NCI-H1105 treated with DMSO at 0.1 percent for 48 hours (cell line): ENCODE measurements at regions not wholly inside any gene's neighbourhood (a gene's known extent, or its start where the extent isn't known, plus 50 kb on each side); places are given as distances from the start of the nearest gene placed in this dataset.

Experiments used
- DNase-seq: peaks from one replicate; lab custom pipeline; 2025; lab: John Stamatoyannopoulos, UW

DNA sequence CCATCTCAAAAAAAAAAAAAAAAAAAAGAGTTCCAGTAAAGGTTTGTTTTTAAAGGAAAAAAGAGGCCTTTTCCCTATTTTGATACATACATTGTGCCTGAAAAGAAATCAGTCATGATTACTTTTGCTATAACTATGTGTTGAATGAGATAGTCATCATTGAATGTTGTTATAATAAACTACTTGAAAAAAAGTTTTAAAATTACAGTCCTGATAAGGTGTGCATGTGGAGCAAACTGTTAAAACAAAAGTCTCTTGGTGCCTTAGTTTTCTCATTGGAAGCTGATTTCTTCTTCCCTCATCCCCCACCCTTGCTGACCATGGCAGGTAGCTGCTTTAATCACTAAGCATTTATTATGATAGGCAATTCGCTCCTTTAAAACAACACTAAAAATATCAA is 172.3 kb upstream of the TBCA start:
- DNase-seq = no peak

DNA sequence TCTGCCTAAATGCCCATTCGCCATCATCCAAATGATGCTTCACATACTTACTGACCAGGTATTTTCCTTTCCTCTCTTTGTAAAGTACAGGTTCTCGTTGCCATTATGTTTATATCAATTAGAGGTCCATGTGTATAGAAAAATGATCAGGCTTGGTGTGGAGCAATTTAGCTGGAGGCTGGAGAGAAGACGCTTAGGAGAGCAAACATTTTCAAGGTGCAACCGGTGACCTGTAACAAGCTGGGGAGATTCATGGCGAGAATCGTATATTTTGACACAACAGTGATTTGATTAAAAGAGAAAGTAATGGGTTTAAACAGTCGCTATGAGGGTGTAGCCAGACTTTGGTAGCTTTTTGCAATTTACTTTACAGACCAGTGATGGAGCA is 170.9 kb upstream of the TBCA start:
- no peak for DNase-seq

- DNase-seq = peak; percentile 68
Measured at GRCh38 chr5:77946381-77947040, 170.4 kb upstream of the TBCA start.

DNA sequence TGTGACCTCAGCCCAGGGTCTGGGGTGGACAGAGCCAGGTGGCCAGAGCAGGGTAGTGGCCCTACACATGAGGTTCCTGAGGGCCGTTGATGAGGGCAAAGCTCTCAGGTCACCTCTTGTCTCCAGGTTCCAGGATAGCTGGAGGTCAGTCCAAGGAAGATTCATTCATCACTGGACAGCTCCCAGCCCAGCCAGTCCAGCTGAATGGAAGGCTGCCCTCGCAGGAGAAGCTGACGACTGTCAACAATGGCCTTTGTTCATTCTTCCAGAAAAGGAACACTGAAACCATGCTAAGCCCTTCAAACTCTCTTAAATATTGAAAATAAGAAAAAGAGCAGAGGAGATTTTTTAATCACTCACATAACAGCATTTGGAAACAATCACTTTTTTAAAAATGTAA is 169.7 kb upstream of the TBCA start:
- no peak for DNase-seq

DNA sequence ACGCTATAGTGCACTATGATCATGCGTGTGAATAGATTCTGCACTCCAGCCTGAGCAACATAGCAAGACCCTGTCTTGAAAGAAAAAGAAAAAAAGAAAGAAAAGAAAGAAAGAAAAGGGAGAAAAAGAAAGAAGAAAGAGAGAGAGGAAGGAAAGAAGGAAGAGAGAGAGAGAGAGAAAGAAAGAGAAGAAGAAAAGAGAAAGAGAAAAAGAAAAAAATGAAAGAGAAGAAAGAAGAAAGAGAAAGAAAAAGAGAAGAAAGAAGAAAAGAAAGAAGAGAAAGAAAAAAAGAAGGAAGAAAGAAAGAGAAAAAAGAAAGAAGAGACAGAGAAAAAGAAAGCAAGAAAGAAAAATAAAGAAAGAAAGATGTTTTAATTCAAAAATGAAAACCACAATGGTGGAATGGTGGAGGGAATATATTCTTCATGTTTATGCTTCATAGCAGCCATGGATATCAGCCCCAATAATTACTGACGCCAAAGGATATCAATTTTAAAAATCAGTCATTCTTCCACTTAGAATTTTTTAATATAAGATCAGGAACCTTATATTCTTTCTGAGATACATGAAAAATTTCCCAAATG is 168.7 kb upstream of the TBCA start:
- DNase-seq = no peak

GRCh38 chr5:77943851-77944250 is 167.7 kb upstream of the TBCA start:
- no peak for DNase-seq

DNA sequence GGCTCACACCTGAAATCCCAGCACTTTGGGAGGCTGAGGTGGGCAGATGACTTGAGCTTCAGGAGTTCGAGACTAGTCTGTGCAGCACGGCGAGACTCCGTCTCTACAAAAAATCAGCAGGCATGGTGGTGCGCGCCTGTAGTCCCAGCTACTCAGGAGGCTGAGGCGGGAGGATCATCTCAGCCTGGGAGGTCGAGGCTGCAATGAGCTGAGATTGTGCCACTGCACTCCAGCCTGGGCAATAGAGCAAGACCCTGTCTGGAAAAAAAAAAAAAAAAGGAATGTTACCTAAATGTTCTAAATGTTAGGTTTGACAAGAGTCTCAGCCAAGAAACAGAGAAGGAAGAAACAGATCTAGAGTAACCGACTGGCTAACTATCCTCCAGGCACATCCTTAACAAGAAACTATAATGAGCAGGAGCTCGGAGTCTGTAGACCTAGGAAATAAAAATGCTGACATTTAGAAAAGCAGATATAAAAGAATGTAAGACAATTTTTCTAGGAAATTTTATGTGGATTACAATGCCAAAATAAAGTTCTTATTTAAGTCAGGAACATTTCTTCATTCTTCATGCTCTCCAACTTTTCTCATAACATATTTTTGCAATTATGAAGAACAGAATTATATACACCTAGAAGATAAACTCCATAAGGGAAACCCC is 166.6 kb upstream of the TBCA start:
- no peak for DNase-seq

GRCh38 chr5:77937015-77937908 is 161.1 kb upstream of the TBCA start:
- no peak for DNase-seq

GRCh38 chr5:77936365-77936693 is 160.2 kb upstream of the TBCA start:
- no peak for DNase-seq

GRCh38 chr5:77935506-77936364 is 159.6 kb upstream of the TBCA start:
- DNase-seq = no peak

- DNase-seq = no peak
Measured at GRCh38 chr5:77928776-77929300, 152.7 kb upstream of the TBCA start.

GRCh38 chr5:77926337-77926736 is 150.2 kb upstream of the TBCA start:
- no peak for DNase-seq

GRCh38 chr5:77925503-77925902 is 149.4 kb upstream of the TBCA start:
- DNase-seq = no peak

DNA sequence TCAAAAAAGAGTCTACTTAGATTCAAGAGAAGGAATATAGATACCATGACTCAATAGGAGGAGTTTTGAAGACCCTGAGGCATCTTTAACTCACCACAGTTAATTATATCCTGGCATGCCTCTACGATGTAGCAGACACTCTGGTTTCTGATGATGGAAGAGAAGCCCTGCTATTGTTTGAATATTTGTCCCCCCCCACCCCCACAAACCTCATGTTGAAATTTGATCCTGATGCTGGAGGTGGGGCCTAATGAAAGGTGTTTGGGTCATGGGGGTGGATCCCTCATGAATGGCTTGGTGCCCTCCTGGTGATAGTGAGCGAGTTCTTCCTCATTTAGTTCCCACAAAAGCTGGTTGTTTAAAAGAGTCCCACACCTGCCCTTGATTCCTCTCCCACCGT is 147.9 kb upstream of the TBCA start:
- DNase-seq = no peak

DNA sequence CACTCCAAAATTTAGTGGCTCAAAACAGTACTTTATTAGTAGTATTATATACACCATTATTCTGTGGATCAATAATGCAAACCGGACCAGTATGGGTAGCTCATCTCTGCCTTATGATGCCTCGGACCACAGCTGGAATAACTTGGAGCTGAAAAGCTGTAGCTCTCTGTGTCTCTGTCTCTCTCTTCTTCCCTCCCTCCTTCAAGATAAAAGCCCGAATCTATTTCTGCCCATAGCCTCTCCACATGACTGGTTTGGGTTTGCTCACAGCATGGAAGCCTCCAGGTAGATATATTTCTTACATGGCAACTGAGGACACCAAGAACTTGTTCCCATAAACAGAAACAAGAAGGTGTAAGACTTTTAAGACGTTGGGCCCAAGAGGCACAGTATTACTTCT is 147.5 kb upstream of the TBCA start:
- DNase-seq = no peak

- no peak for DNase-seq
Measured at GRCh38 chr5:77921094-77921768, 145.1 kb upstream of the TBCA start.

GRCh38 chr5:77920359-77921058 is 144.4 kb upstream of the TBCA start:
- no peak for DNase-seq

DNA sequence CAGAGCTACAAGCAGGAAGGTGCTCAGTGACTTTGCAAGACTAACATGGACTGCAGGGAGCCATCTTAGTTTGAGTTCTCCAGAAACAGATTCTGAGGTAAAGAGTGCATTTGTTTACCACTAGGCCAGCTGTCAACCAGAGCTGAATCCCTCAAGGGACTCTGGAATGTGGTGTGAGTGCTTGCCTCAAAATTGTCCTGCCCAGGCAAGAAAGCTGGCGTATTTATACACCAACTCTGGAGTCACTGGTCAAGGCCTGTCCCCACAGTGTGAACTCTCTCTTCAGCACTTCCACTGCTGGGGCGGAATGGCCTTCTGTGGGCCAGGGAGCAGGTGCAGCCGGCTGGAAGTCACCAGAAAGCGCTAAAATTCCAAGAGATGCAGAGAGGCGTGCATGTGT is 139.2 kb upstream of the TBCA start:
- DNase-seq = no peak

- DNase-seq = no peak
Measured at GRCh38 chr5:77912721-77913120, 136.6 kb upstream of the TBCA start.

GRCh38 chr5:77910602-77911188 is 134.6 kb upstream of the TBCA start:
- no peak for DNase-seq
